Endometrium (tissue), 2 donors: ENCODE measurements at regions not wholly inside any gene's neighbourhood (a gene's known extent, or its start where the extent isn't known, plus 50 kb on each side); places are given as distances from the start of the nearest gene placed in this dataset.

Experiments used
- FAIRE-seq: peaks from 2 replicates; lab custom pipeline; 2012; peaks lifted over from hg19 to GRCh38; lab: Jason Lieb, UNC
- donor health status: control.
- donor health status: control.

GRCh38 chr2:6474161-6475140 is 391.3 kb downstream of the CMPK2 start:
- no peak for FAIRE-seq

GRCh38 chr2:6475155-6475940 is 390.4 kb downstream of the CMPK2 start:
- FAIRE-seq, result no peak

- FAIRE-seq, result no peak
These were observed 385.2 kb downstream of the CMPK2 start for GRCh38 chr2:6480514-6480913.

- FAIRE-seq, result no peak
These were observed 383.5 kb downstream of the CMPK2 start for GRCh38 chr2:6482256-6482655.

- no peak for FAIRE-seq
These were observed 377.9 kb downstream of the CMPK2 start for GRCh38 chr2:6487765-6488164.

GRCh38 chr2:6492573-6492972 is 373.1 kb downstream of the CMPK2 start:
- no peak for FAIRE-seq

GRCh38 chr2:6493266-6493665 is 372.4 kb downstream of the CMPK2 start:
- no peak for FAIRE-seq

- FAIRE-seq, result no peak
These were observed 372.0 kb downstream of the CMPK2 start for GRCh38 chr2:6493669-6494068.

GRCh38 chr2:6495466-6495865 is 370.2 kb downstream of the CMPK2 start:
- no peak for FAIRE-seq

- no peak for FAIRE-seq
These were observed 369.3 kb downstream of the CMPK2 start for GRCh38 chr2:6496376-6496775.

- no peak for FAIRE-seq
These were observed 368.7 kb downstream of the CMPK2 start for GRCh38 chr2:6497048-6497447.

- FAIRE-seq, result no peak
These were observed 366.9 kb downstream of the CMPK2 start for GRCh38 chr2:6498841-6499240.

- no peak for FAIRE-seq
These were observed 366.0 kb downstream of the CMPK2 start for GRCh38 chr2:6499691-6500090.

GRCh38 chr2:6506361-6506794 is 359.3 kb downstream of the CMPK2 start:
- FAIRE-seq, result no peak

GRCh38 chr2:6506859-6507258 is 358.8 kb downstream of the CMPK2 start:
- FAIRE-seq, result no peak

- no peak for FAIRE-seq
These were observed 355.2 kb downstream of the CMPK2 start for GRCh38 chr2:6510532-6510931.

GRCh38 chr2:6512589-6512988 is 353.1 kb downstream of the CMPK2 start:
- FAIRE-seq, result no peak

- no peak for FAIRE-seq
These were observed 349.0 kb downstream of the CMPK2 start for GRCh38 chr2:6516674-6517073.

- FAIRE-seq, result no peak
These were observed 347.3 kb downstream of the CMPK2 start for GRCh38 chr2:6518361-6518760.

GRCh38 chr2:6523476-6523875 is 342.2 kb downstream of the CMPK2 start:
- FAIRE-seq, result no peak

- FAIRE-seq, result no peak
These were observed 340.8 kb downstream of the CMPK2 start for GRCh38 chr2:6524691-6525474.

- FAIRE-seq, result no peak
These were observed 340.2 kb downstream of the CMPK2 start for GRCh38 chr2:6525475-6525964.
